Cardiac fibroblast (primary cell): ENCODE measurements at regions not wholly inside any gene's neighbourhood (a gene's known extent, or its start where the extent isn't known, plus 50 kb on each side); places are given as distances from the start of the nearest gene placed in this dataset.

Experiments used
- DNase-seq, 2 donors: peaks; one replicate each; pipeline versions ENCODE4 v3.0.0 to v3.0.0-alpha.2; 2010; ENCODE audit warnings: low read depth in 2 of 2
- H3K4me3 ChIP-seq, 2 donors: replicated peaks in 1 of 2; 1 replicate in 1 of 2; 2 replicates in 1 of 2; pipeline ENCODE4 v1.5.1; 2011; ENCODE audit warnings: low read depth in 2 of 2, low read length in 2 of 2, mild to moderate bottlenecking in 2 of 2, moderate library complexity in 1 of 2
- TF ChIP-seq, protein P1 (sequence below): IDR thresholded peaks from one replicate; pipeline ENCODE4 v1.5.1; 2011; ENCODE audit warnings: low read depth, mild to moderate bottlenecking, low read length, inconsistent platforms

DNA sequence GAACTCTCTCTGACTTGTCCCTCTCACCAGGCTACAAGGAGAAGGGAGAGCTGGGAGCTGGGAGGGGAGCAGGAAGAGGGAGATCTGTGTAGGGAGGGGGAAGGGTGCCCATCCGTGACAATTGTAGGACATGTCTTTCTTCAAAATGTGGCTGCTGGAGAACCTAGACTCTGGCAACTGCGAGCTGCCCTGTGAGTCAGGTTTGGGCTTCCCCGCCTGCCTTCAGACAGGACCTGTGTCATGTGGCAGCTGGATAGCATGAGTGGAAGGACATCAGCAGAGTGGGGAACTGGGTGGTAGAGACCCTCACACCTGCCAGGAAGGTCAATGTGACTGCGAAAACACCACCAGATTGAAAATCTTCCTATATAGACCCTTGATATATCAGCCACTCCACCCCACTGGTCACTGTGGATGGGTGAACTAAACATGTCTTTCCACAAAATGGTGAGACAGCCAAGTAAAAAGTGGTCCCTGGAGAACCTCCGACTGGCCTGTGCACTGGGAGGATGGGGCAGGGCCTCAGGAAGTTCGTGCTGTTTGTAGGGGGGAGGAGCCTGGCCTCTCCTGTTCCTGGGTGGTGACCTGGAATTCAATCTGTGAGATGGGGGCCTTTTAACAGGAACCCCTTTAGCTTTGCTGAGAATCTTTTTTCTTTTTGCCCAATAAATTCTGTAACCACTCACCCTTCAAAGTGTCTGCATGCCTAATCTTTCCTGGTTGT is 62.2 kb upstream of the CAPRIN2 start:
- no peak for DNase-seq
- TF ChIP-seq, protein P1, sequence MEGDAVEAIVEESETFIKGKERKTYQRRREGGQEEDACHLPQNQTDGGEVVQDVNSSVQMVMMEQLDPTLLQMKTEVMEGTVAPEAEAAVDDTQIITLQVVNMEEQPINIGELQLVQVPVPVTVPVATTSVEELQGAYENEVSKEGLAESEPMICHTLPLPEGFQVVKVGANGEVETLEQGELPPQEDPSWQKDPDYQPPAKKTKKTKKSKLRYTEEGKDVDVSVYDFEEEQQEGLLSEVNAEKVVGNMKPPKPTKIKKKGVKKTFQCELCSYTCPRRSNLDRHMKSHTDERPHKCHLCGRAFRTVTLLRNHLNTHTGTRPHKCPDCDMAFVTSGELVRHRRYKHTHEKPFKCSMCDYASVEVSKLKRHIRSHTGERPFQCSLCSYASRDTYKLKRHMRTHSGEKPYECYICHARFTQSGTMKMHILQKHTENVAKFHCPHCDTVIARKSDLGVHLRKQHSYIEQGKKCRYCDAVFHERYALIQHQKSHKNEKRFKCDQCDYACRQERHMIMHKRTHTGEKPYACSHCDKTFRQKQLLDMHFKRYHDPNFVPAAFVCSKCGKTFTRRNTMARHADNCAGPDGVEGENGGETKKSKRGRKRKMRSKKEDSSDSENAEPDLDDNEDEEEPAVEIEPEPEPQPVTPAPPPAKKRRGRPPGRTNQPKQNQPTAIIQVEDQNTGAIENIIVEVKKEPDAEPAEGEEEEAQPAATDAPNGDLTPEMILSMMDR = no peak
- no peak overlapping the region for H3K4me3 ChIP-seq

DNA sequence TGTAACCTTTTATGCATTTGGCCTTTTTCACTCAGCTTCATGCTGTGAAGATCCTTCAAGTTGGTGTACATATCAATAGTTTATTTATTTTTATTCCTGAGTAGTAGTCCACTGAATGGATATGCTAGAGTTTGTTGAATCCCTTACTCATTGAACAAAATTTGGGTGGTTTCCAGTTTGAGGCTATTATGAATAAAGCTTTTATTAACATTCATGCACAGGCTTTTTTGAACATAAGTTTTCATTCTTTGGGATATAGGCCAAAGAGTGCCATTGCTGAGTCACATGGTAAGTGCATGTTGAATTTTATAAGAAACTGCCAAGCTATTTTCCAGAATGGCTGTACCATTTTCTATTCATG is 59.5 kb upstream of the CAPRIN2 start:
- no peak overlapping the region for H3K4me3 ChIP-seq
- TF ChIP-seq, protein P1 = no peak
- DNase-seq = peak in 1 of 2 donors; percentile 24

DNA sequence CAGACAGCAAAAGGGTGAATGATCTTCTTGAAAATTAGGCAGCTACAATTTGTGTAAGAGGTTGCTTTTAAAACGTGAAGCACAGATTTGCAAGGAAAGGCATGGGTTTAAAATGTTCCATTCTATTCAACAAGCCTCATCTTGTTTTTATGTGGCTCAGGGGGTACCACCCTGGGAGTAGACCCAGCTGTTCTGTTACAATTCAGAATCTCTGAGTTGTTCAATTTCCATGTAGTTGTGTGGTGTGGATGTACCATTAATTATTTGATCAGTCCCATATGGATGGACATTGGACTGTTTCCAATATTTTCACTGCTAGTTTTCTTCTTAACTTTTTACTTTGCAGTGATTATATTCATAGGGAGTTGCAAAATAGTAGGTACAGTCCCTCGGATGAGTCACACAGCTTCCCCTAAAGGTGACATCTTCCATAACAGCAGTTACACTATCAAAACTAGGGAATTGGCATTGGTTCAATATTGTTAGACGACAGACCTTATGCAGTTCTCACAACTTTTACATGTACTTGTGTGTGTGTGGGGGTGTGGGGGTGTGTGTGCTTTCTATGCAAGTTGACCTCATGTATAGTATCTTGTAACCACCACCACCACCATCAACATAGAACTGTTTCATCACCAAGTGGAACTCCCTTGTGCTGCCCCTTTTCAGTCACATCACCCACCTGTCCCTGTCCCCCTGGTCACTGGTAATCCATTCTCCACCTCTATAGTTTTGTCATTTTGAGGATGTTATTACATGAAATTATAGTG is 59.0 kb upstream of the CAPRIN2 start:
- peak; percentile 48 to 57 for DNase-seq
- H3K4me3 ChIP-seq = no peak overlapping the region
- TF ChIP-seq, protein P1 = no peak

DNA sequence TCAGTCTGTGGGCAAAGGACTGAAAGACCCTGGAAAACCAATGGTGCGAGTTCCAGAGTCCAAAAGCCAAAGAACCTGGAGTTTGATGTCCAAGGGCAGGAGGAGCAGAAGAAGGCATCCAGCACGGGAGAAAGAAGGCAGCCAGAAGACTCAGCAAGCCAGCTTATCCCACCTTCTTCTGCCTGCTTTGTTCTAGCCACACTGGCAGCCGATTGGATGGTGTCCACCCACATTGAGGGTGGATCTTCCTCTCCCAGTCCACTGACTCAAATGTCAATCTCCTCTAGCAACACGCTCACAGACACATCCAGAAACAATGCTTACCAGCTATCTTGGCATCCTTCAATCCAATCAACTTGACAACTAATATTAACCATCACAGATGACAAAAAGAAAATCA is 57.2 kb upstream of the CAPRIN2 start:
- DNase-seq = no peak
- H3K4me3 ChIP-seq = no peak overlapping the region
- TF ChIP-seq, protein P1 = no peak

DNA sequence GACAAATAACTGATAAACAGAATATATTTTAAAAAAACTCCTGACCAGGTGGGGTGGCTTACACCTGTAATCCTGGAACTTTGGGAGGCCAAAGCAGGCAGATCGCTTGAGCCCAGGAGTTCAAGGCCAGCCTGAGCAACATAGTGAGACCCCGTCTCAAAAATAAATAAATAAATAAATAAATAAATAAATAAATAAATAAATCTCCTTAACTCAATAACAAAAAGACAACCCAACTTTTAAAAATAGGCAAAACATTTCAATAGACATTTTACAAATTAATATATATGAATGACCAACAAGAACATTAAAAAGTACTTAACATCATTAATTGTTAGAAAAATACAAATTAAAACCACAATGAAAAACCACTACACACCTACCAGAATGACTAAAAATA is 56.2 kb upstream of the CAPRIN2 start:
- TF ChIP-seq, protein P1 = no peak
- DNase-seq = no peak
- H3K4me3 ChIP-seq = no peak overlapping the region

DNA sequence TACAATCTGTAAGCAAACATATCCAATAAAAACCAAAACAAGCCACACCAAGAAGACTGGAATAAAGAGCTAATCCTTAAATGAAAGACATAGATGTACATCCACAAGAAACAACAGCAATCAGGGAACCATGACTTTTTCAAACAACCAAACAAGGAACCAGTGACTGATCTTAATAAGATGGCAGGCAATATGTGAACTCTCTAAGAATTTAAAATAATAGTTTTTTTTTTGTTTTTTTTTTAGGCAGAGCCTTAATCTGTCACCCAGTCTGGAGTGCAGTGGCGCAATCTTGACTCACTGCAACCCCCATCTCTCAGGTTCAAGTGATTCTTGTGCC is 52.9 kb upstream of the CAPRIN2 start:
- no peak overlapping the region for H3K4me3 ChIP-seq
- TF ChIP-seq, protein P1 = no peak
- DNase-seq = no peak
